Lung (tissue), 11 donors: ENCODE measurements at regions not wholly inside any gene's neighbourhood (a gene's known extent, or its start where the extent isn't known, plus 50 kb on each side); places are given as distances from the start of the nearest gene placed in this dataset.

Experiments
- ATAC-seq: fragments of 200-7000 bp; cut with Tn5 transposase; one replicate; pipeline ENCODE4 v1.9.1; 2020; ENCODE audit warnings: moderate number of reproducible peaks; ENCODE audit not compliant: insufficient read depth, low FRiP score
- DNase-seq, 3 donors: peaks; one replicate each; pipeline ENCODE4 v3.0.0-alpha.2; 2013 to 2017
- H3K27ac ChIP-seq, 2 donors: one replicate each; pipeline ENCODE4 v1.5.1; 2013; ENCODE audit warnings: mild to moderate bottlenecking in 2 of 2, moderate library complexity in 2 of 2, control low read depth in 1 of 2, inconsistent platforms in 1 of 2, low read depth in 1 of 2, low read length in 1 of 2
- H3K27me3 ChIP-seq, 3 donors: one replicate each; pipeline ENCODE4 v1.5.1; 2013; ENCODE audit warnings: low read length in 2 of 3; ENCODE audit not compliant: control insufficient read depth in 3 of 3, insufficient read depth in 3 of 3
- H3K36me3 ChIP-seq, 4 donors: one replicate each; pipeline ENCODE4 v1.5.1; 2013; ENCODE audit warnings: low read length in 4 of 4, mild to moderate bottlenecking in 1 of 4, moderate library complexity in 1 of 4; ENCODE audit not compliant: control insufficient read depth in 4 of 4, insufficient read depth in 4 of 4
- H3K4me1 ChIP-seq, 5 donors: one replicate each; pipeline ENCODE4 v1.5.1; 2013; ENCODE audit warnings: low read length in 5 of 5, mild to moderate bottlenecking in 2 of 5, moderate library complexity in 1 of 5; ENCODE audit not compliant: control insufficient read depth in 5 of 5, insufficient read depth in 5 of 5
- H3K4me3 ChIP-seq: one replicate; pipeline ENCODE4 v1.5.1; 2013; ENCODE audit warnings: mild to moderate bottlenecking, control low read depth, moderate library complexity
- H3K9ac ChIP-seq, 2 donors: one replicate each; pipeline ENCODE4 v1.5.1; 2013; ENCODE audit warnings: low read length in 2 of 2, control low read depth in 1 of 2; ENCODE audit not compliant: insufficient read depth in 1 of 2
- H3K9me3 ChIP-seq, 4 donors: one replicate each; pipeline ENCODE4 v1.5.1; 2013; ENCODE audit warnings: low read length in 3 of 4, mild to moderate bottlenecking in 1 of 4, moderate library complexity in 1 of 4; ENCODE audit not compliant: control insufficient read depth in 4 of 4, insufficient read depth in 3 of 4
- CTCF ChIP-seq: IDR thresholded peaks from 2 replicates; pipeline ENCODE4 v1.5.1; 2012; ENCODE audit warnings: mild to moderate bottlenecking; ENCODE audit errors: control extremely low read depth, extremely low read depth
- WGBS, 2 donors: extraction: QIAGEN DNeasy Blood & Tissue Kit; methylation state at CpG; one replicate each; pipeline ENCODE4 v1.1.7; 2013; 5-methylcytosine and 5-hydroxymethylcytosine counted together
- donor health status: control.
- donor health status: control.
- donor health status: Bipolar disorder and iron deficiency.
- donor health status: healthy.
- donor health status: DM: yes; HTN: yes; CAD: no.

- Histone ChIP-seq H3K9me3 (no peaks in the 10 kb centered on the region), H3K4me3 (no peak overlapping the region), H3K9ac (no peak overlapping the region), H3K36me3 (no peaks in the 10 kb centered on the region), H3K27me3 (no peaks in the 10 kb centered on the region), H3K4me1 (no peaks in the 10 kb centered on the region), H3K27ac (no peak overlapping the region)
- 69 to 78% methylated on average over 3 of the region's 3 CpGs for WGBS, 2 donors
- DNase-seq (no peak), ATAC-seq (no peak)
- TF ChIP-seq CTCF = no peak
Measured at GRCh38 chr4:62460329-62460728, 1260.2 kb downstream of the ADGRL3 start.

GRCh38 chr4:62457356-62457755 lies 1257.2 kb downstream of the ADGRL3 start:
- no peak for ATAC-seq
- Histone ChIP-seq H3K36me3 (no peaks in the 10 kb centered on the region), H3K4me1 (no peaks in the 10 kb centered on the region), H3K27me3 (no peaks in the 10 kb centered on the region), H3K9ac (no peak overlapping the region), H3K9me3 (no peaks in the 10 kb centered on the region), H3K4me3 (no peak overlapping the region), H3K27ac (no peak overlapping the region)
- 77% methylated on average over 5 of the region's 5 CpGs for WGBS, 2 donors
- DNase-seq = no peak
- no peak for TF ChIP-seq CTCF

GRCh38 chr4:62455871-62456270 lies 1255.7 kb downstream of the ADGRL3 start:
- Histone ChIP-seq H3K4me1 (no peaks in the 10 kb centered on the region), H3K9me3 (no peaks in the 10 kb centered on the region), H3K36me3 (no peaks in the 10 kb centered on the region), H3K27me3 (no peaks in the 10 kb centered on the region), H3K4me3 (no peak overlapping the region), H3K9ac (no peak overlapping the region), H3K27ac (no peak overlapping the region)
- no peak for TF ChIP-seq CTCF
- no peak for DNase-seq
- no peak for ATAC-seq

- WGBS, 2 donors = 87 to 94% methylated on average over 1 of the region's 1 CpG
- H3K4me3 ChIP-seq = no peak overlapping the region
- ATAC-seq = no peak
Measured at GRCh38 chr4:62454535-62454934, 1254.4 kb downstream of the ADGRL3 start.

More at GRCh38 chr4:62454535-62454934, 1254.4 kb downstream of the ADGRL3 start:
- Histone ChIP-seq H3K9ac (no peak overlapping the region), H3K27me3 (no peaks in the 10 kb centered on the region), H3K27ac (no peak overlapping the region), H3K36me3 (no peaks in the 10 kb centered on the region), H3K4me1 (no peaks in the 10 kb centered on the region), H3K9me3 (no peaks in the 10 kb centered on the region)
- no peak for TF ChIP-seq CTCF
- no peak for DNase-seq
